ENCODE measurements at regions not wholly inside any gene's neighbourhood (a gene's known extent, or its start where the extent isn't known, plus 50 kb on each side); places are given as distances from the start of the nearest gene placed in this dataset.

GRCh38 chr21:16642353-16642752 is 870.5 kb upstream of the CXADR start:
- no peak for DNase-seq
- WGBS (ENCODE audit: insufficient coverage): no CpG with 5 or more reads among the region's 1 CpG
- Mint-ChIP-seq H3K9me3 (peaks cover 4 to 6% (median 5%) of the 10 kb centered on the region in 3 donors), H3K4me1 (no peaks in the 10 kb centered on the region), H3K27ac (no peak overlapping the region), H3K27me3 (no peaks in the 10 kb centered on the region), H3K36me3 (no peaks in the 10 kb centered on the region), H3K4me3 (no peak overlapping the region)
- Histone ChIP-seq H3K27ac (ENCODE audit: low read length) (no peak overlapping the region), H3K36me3 (ENCODE audit: control insufficient read depth in 2 of 2, extremely low read depth in 1 of 2, insufficient read depth in 1 of 2, low read length in 1 of 2) (no peaks in the 10 kb centered on the region), H3K4me1 (ENCODE audit: control insufficient read depth in 1 of 2, extremely low read depth in 1 of 2, insufficient read depth in 2 of 2, low read length in 2 of 2) (no peaks in the 10 kb centered on the region), H3K9me3 (no peaks in the 10 kb centered on the region), H3K4me3 (ENCODE audit: control insufficient read depth in 1 of 2, extremely low read depth in 1 of 2, low read length in 1 of 2) (no peak overlapping the region), H3K27me3 (replicated peaks in 1 of 2; ENCODE audit: control insufficient read depth in 2 of 2, extremely low read depth in 1 of 2, insufficient read depth in 2 of 2, low read length in 1 of 2) (no peaks in the 10 kb centered on the region)
- ChIA-PET POLR2A (no interaction called here), CTCF (no interaction called here)
- ATAC-seq (replicated peaks in 1 of 4): no peak

GRCh38 chr21:16644685-16645084 is 868.2 kb upstream of the CXADR start:
- H3K27ac ChIP-seq (ENCODE audit: low read length): no peak overlapping the region
- Mint-ChIP-seq H3K36me3 (no peaks in the 10 kb centered on the region), H3K4me1 (no peaks in the 10 kb centered on the region), H3K9me3 (peaks cover 4 to 12% (median 5%) of the 10 kb centered on the region in 3 donors), H3K4me3 (no peak overlapping the region), H3K27ac (no peak overlapping the region), H3K27me3 (no peaks in the 10 kb centered on the region)
- no peaks in the 10 kb centered on the region for H3K36me3 ChIP-seq (ENCODE audit: control insufficient read depth in 2 of 2, extremely low read depth in 1 of 2, insufficient read depth in 1 of 2, low read length in 1 of 2)
- WGBS (ENCODE audit: insufficient coverage): no CpG with 5 or more reads among the region's 3 CpGs
- no peaks in the 10 kb centered on the region for H3K4me1 ChIP-seq (ENCODE audit: control insufficient read depth in 1 of 2, extremely low read depth in 1 of 2, insufficient read depth in 2 of 2, low read length in 2 of 2)
- ChIA-PET CTCF (interaction anchor here in 1 of 2 donors (0.6 kb wide), 1 partner anchor 11 kb away, joined by 6 read pairs; no protein-coding TSS in a partner anchor), POLR2A (interaction anchor here in 1 of 2 donors (0.7 kb wide), 1 partner anchor 1029 kb away, joined by 3 read pairs; no protein-coding TSS in a partner anchor)
- H3K9me3 ChIP-seq: no peaks in the 10 kb centered on the region
- DNase-seq: no peak
- H3K4me3 ChIP-seq (ENCODE audit: control insufficient read depth in 1 of 2, extremely low read depth in 1 of 2, low read length in 1 of 2): no peak overlapping the region
- H3K27me3 ChIP-seq (replicated peaks in 1 of 2; ENCODE audit: control insufficient read depth in 2 of 2, extremely low read depth in 1 of 2, insufficient read depth in 2 of 2, low read length in 1 of 2): no peaks in the 10 kb centered on the region
- no peak for ATAC-seq (replicated peaks in 1 of 4)

GRCh38 chr21:16650714-16651366 is 862.0 kb upstream of the CXADR start:
- 94% methylated on average over 2 of the region's 7 CpGs for WGBS (ENCODE audit: insufficient coverage)
- Mint-ChIP-seq H3K4me1 (no peaks in the 10 kb centered on the region), H3K27ac (no peak overlapping the region), H3K36me3 (no peaks in the 10 kb centered on the region), H3K4me3 (no peak overlapping the region), H3K27me3 (no peaks in the 10 kb centered on the region), H3K9me3 (peaks cover 0 to 18% (median 2%) of the 10 kb centered on the region in 3 donors)
- Histone ChIP-seq H3K4me3 (ENCODE audit: control insufficient read depth in 1 of 2, extremely low read depth in 1 of 2, low read length in 1 of 2) (no peak overlapping the region), H3K4me1 (ENCODE audit: control insufficient read depth in 1 of 2, extremely low read depth in 1 of 2, insufficient read depth in 2 of 2, low read length in 2 of 2) (no peaks in the 10 kb centered on the region), H3K9me3 (no peaks in the 10 kb centered on the region), H3K36me3 (ENCODE audit: control insufficient read depth in 2 of 2, extremely low read depth in 1 of 2, insufficient read depth in 1 of 2, low read length in 1 of 2) (no peaks in the 10 kb centered on the region), H3K27me3 (replicated peaks in 1 of 2; ENCODE audit: control insufficient read depth in 2 of 2, extremely low read depth in 1 of 2, insufficient read depth in 2 of 2, low read length in 1 of 2) (no peaks in the 10 kb centered on the region), H3K27ac (ENCODE audit: low read length) (no peak overlapping the region)
- DNase-seq (no peak), ATAC-seq (replicated peaks in 1 of 4) (no peak)
- ChIA-PET POLR2A (no interaction called here), CTCF (interaction anchor here in 1 of 2 donors (0.5 kb wide), 1 partner anchor 1861 kb away, joined by 6 read pairs; no protein-coding TSS in a partner anchor)

- Histone ChIP-seq H3K27ac (ENCODE audit: low read length) (no peak overlapping the region), H3K4me3 (ENCODE audit: control insufficient read depth in 1 of 2, extremely low read depth in 1 of 2, low read length in 1 of 2) (no peak overlapping the region), H3K27me3 (replicated peaks in 1 of 2; ENCODE audit: control insufficient read depth in 2 of 2, extremely low read depth in 1 of 2, insufficient read depth in 2 of 2, low read length in 1 of 2) (no peaks in the 10 kb centered on the region), H3K4me1 (ENCODE audit: control insufficient read depth in 1 of 2, extremely low read depth in 1 of 2, insufficient read depth in 2 of 2, low read length in 2 of 2) (no peaks in the 10 kb centered on the region), H3K9me3 (no peaks in the 10 kb centered on the region), H3K36me3 (ENCODE audit: control insufficient read depth in 2 of 2, extremely low read depth in 1 of 2, insufficient read depth in 1 of 2, low read length in 1 of 2) (no peaks in the 10 kb centered on the region)
- ATAC-seq (replicated peaks in 1 of 4) (no peak), DNase-seq (no peak)
- no peaks in the 10 kb centered on the region for H3K36me3 Mint-ChIP-seq
- no peak overlapping the region for H3K4me3 Mint-ChIP-seq
- H3K9me3 Mint-ChIP-seq: peaks cover 0 to 20% (median 2%) of the 10 kb centered on the region in 3 donors
- no peaks in the 10 kb centered on the region for H3K4me1 Mint-ChIP-seq
- no peak overlapping the region for H3K27ac Mint-ChIP-seq
- CTCF ChIA-PET: no interaction called here
- 80% methylated on average over 3 of the region's 3 CpGs for WGBS (ENCODE audit: insufficient coverage)
- no peaks in the 10 kb centered on the region for H3K27me3 Mint-ChIP-seq
- POLR2A ChIA-PET: no interaction called here
Measured at GRCh38 chr21:16651956-16652355, 860.9 kb upstream of the CXADR start.

GRCh38 chr21:16663436-16663835 is 849.4 kb upstream of the CXADR start:
- CTCF ChIA-PET: no interaction called here
- Mint-ChIP-seq H3K36me3 (no peaks in the 10 kb centered on the region), H3K27me3 (no peaks in the 10 kb centered on the region), H3K4me1 (no peaks in the 10 kb centered on the region), H3K27ac (no peak overlapping the region), H3K4me3 (no peak overlapping the region), H3K9me3 (peaks cover 0 to 18% (median 13%) of the 10 kb centered on the region in 3 donors)
- ATAC-seq (replicated peaks in 1 of 4): no peak
- POLR2A ChIA-PET: no interaction called here
- Histone ChIP-seq H3K9me3 (no peaks in the 10 kb centered on the region), H3K27ac (ENCODE audit: low read length) (no peak overlapping the region), H3K27me3 (replicated peaks in 1 of 2; ENCODE audit: control insufficient read depth in 2 of 2, extremely low read depth in 1 of 2, insufficient read depth in 2 of 2, low read length in 1 of 2) (no peaks in the 10 kb centered on the region), H3K4me1 (ENCODE audit: control insufficient read depth in 1 of 2, extremely low read depth in 1 of 2, insufficient read depth in 2 of 2, low read length in 2 of 2) (no peaks in the 10 kb centered on the region), H3K4me3 (ENCODE audit: control insufficient read depth in 1 of 2, extremely low read depth in 1 of 2, low read length in 1 of 2) (no peak overlapping the region), H3K36me3 (ENCODE audit: control insufficient read depth in 2 of 2, extremely low read depth in 1 of 2, insufficient read depth in 1 of 2, low read length in 1 of 2) (no peaks in the 10 kb centered on the region)
- WGBS (ENCODE audit: insufficient coverage): no CpG with 5 or more reads among the region's 2 CpGs
- DNase-seq: no peak

- POLR2A ChIA-PET: no interaction called here
- DNase-seq (no peak), ATAC-seq (replicated peaks in 1 of 4) (no peak)
- Mint-ChIP-seq H3K4me1 (no peaks in the 10 kb centered on the region), H3K27me3 (no peaks in the 10 kb centered on the region), H3K27ac (no peak overlapping the region), H3K4me3 (no peak overlapping the region), H3K36me3 (no peaks in the 10 kb centered on the region), H3K9me3 (peaks cover 0 to 28% (median 12%) of the 10 kb centered on the region in 3 donors)
- WGBS (ENCODE audit: insufficient coverage): no CpG with 5 or more reads among the region's 2 CpGs
- CTCF ChIA-PET: no interaction called here
- Histone ChIP-seq H3K27ac (ENCODE audit: low read length) (no peak overlapping the region), H3K4me1 (ENCODE audit: control insufficient read depth in 1 of 2, extremely low read depth in 1 of 2, insufficient read depth in 2 of 2, low read length in 2 of 2) (no peaks in the 10 kb centered on the region), H3K4me3 (ENCODE audit: control insufficient read depth in 1 of 2, extremely low read depth in 1 of 2, low read length in 1 of 2) (no peak overlapping the region), H3K9me3 (no peaks in the 10 kb centered on the region), H3K27me3 (replicated peaks in 1 of 2; ENCODE audit: control insufficient read depth in 2 of 2, extremely low read depth in 1 of 2, insufficient read depth in 2 of 2, low read length in 1 of 2) (no peaks in the 10 kb centered on the region), H3K36me3 (ENCODE audit: control insufficient read depth in 2 of 2, extremely low read depth in 1 of 2, insufficient read depth in 1 of 2, low read length in 1 of 2) (no peaks in the 10 kb centered on the region)
Measured at GRCh38 chr21:16667395-16667794, 845.4 kb upstream of the CXADR start.

GRCh38 chr21:16674949-16675348 is 837.9 kb upstream of the CXADR start:
- no CpG with 5 or more reads among the region's 2 CpGs for WGBS (ENCODE audit: insufficient coverage)
- Histone ChIP-seq H3K27ac (ENCODE audit: low read length) (no peak overlapping the region), H3K4me3 (ENCODE audit: control insufficient read depth in 1 of 2, extremely low read depth in 1 of 2, low read length in 1 of 2) (no peak overlapping the region), H3K9me3 (no peaks in the 10 kb centered on the region), H3K36me3 (ENCODE audit: control insufficient read depth in 2 of 2, extremely low read depth in 1 of 2, insufficient read depth in 1 of 2, low read length in 1 of 2) (no peaks in the 10 kb centered on the region), H3K27me3 (replicated peaks in 1 of 2; ENCODE audit: control insufficient read depth in 2 of 2, extremely low read depth in 1 of 2, insufficient read depth in 2 of 2, low read length in 1 of 2) (no peaks in the 10 kb centered on the region), H3K4me1 (ENCODE audit: control insufficient read depth in 1 of 2, extremely low read depth in 1 of 2, insufficient read depth in 2 of 2, low read length in 2 of 2) (no peaks in the 10 kb centered on the region)
- no peaks in the 10 kb centered on the region for H3K4me1 Mint-ChIP-seq
- ChIA-PET CTCF (no interaction called here), POLR2A (no interaction called here)
- H3K36me3 Mint-ChIP-seq: no peaks in the 10 kb centered on the region
- no peak overlapping the region for H3K4me3 Mint-ChIP-seq
- DNase-seq: no peak
- ATAC-seq (replicated peaks in 1 of 4): no peak
- peaks cover 2 to 27% (median 5%) of the 10 kb centered on the region in 3 donors for H3K9me3 Mint-ChIP-seq
- no peak overlapping the region for H3K27ac Mint-ChIP-seq
- H3K27me3 Mint-ChIP-seq: no peaks in the 10 kb centered on the region

Measured in T-cell (primary cell).